NCI-H1417 (cell line): ENCODE measurements at regions not wholly inside any gene's neighbourhood (a gene's known extent, or its start where the extent isn't known, plus 50 kb on each side); places are given as distances from the start of the nearest gene placed in this dataset.
"Not testable (repeated sequence)": the region's sequence is repeated elsewhere in the genome, so short reads cannot be mapped to it uniquely, and the experiment has no call there.

Source experiments
- DNase-seq, 3 experiments: peaks; one replicate each; lab custom pipeline; 2025; lab: John Stamatoyannopoulos, UW

DNA sequence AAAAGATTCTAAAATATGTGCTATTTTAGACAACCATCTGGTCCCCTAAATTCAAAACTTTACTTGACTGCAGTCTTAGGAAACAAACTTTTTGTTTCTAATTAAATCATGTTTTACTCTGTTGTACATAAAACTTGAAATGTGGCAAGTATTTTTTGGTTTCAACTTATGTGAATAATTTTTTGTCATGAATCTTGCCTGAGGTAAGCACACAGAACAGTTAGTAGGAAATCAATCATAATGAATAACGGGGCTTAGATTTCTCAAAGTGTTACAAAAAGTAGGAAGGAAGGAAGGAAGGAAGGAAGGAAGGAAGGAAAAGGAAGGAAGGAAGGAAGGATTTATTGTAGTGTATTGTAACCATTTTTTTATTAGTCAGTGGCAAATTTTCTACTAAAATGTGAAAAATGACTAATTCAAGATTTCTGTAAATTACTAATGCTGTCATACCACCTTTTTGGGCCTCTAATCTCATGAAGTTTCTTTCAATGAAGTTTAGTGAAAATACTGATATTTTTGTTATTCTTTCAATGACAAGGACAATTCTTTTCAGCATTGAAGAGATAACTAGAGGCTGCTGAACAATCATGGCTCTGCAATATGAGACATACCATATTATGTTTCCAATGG is 1689.2 kb downstream of the OTOL1 start:
- DNase-seq, result no peak

DNA sequence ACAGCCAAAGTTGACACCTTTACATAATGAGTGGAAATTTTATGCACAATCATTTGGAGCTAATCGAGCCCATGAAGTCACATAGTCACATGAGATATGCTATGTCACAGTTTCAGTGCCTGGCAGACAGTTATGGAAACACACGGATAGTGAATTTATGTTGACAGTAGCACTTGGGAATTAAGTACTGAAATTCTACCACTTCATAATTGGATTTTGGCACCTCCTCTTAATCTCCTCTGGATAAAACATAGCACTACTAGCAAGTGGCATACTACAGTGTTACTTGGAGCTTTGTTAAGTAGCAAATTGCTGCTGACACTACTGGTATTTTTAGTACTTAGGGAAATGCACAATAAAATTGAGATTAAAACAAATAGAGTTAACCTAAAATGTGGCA is 1679.4 kb downstream of the OTOL1 start:
- no peak for DNase-seq

DNA sequence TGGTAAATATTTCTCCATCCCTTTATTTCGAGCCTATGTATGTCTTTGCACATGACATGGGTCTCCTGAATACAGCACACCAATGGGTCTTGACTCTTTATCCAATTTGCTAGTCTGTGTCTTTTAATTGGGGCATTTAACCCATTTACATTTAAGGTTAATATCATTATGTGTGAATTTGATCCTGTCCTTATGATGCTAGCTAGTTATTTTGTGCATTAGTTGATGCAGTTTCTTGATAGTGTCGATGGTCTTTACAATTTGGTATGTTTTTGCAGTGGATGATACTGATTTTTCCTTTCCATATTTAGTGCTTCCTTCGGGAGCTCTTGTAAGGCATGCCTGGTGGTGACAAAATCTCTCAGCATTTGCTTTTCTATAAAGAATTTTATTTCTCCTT is 1675.9 kb downstream of the OTOL1 start:
- DNase-seq, result not testable (repeated sequence)

DNA sequence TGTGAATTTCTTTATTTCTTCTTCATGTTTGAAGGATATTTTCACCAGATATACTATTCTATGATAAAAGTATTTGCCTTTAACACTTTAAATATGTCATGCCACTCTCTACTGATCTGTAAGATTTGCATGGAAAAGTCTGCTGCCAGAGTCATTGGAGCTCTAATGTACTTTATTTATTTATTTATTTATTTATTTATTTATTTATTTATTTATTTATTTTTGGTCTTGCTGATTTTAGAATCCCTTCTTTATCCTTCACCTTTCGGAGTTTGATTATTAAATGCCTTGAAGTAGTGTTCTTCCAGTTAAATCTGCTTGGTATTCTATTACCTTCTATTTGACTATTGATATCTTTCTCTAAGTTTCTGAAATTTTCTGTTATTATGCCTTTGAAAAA is 1669.6 kb downstream of the OTOL1 start:
- DNase-seq, result no peak

DNA sequence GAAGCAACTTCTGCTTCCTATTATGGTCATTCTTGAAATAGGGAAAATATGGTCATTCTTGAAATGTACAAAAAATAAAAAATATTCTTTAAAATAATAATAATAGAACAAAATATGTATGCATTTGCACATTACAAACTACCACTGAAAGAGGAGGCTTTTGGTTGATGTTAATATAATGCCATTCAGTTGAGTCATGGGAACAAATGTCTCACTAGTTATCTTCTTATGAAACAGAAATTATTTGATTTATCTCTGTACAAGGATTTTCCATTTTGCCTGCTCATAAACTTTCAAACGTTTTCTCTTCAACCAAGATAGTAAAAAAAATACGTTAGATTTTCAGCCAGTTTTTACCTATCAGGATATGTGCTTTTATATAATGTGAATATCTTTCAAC is 1662.7 kb downstream of the OTOL1 start:
- DNase-seq, result no peak

DNA sequence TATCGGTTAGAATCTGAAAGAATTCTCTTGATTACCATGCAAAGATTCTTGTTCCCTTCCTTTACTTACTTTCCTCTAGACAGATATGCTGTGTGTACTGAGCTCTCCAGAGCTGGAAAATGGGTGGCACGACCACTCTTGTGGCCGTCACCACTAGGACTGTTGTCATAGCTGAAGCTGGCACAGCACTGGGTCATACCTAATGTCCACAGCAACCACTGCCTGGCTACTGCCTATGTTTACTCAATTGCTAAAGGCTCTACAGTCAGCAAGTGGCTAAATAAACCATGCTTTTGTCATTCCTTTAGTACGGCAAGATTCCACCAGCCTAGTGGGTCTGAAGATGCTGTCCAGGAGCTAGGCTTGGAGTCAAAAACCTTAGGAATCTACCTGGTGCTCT is 1643.0 kb downstream of the OTOL1 start:
- DNase-seq, result no peak

DNA sequence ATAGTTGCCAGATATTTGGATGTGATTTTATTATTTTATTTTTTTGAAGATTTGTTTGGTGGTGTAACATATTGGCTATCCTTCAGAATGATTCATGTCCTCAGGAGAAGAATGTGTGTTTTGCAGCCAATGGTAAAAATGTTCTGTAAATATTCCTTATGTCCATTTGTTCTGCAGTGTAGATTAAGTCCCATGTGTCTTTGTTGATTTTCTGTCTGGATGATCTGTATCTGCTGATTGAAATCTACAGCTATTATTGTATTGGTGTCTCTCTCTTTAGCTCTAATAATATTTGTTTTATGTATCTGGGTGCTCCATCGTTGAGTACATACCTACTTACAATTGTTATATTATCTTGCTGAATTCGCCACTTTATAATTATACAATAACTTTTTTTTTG is 1641.7 kb downstream of the OTOL1 start:
- DNase-seq, result no peak

DNA sequence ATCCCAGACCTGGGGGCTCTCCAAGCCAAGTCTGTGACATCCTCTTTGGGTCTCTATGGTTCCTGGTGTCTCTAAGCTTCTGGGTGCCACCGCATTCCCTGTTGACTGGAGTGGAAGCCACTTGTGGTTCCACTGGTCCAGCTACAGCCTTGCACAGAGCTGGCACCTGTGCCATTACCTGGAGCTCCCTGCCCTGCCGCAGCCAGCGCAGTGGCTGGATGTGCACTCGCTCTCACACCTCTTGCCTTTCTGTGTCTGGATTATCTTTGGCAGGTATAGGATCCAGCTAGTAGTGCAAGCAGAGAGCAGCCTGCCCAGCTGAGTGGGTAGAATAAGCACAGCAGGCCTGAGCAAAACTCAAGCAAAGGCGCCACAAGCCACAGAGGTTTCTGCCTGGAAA is 1635.5 kb downstream of the OTOL1 start:
- DNase-seq, result no peak

DNA sequence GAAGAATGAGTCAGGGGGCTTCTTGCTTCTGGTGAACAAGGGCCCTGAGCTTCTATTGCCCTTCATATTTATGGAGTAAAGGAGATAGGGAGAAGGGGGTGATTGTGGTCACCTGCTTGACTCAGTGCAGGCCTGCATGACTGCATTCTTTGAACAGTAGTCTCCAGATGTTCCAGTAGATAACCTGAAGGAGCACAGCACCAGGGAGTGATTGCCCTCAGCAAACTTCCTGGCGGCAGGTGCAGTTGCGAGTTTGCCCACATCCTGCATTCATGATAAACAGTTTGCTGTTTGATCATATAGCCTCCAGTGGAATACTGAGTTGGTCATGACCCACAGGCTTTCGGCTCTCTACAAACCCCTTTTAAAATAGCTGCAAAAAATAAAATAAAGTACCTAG is 1632.7 kb downstream of the OTOL1 start:
- DNase-seq, result no peak

DNA sequence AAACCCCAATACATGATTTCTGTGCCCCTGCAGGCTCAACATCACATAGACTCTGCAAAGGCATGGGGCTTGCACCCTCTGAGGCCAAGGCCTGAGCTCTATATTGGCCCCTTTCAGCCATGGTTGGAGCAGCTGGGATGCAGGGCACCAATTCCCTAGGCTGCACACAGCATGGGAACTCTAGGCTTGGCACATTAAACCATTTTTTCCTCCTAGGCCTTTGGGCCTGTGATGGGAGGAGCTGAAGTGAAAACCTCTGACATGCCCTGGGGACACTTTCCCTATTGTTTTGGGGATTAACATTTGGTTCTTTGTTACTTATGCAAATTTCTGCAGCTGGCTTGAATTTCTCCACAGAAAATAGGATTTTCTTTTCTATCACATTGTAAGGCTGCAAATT is 1629.5 kb downstream of the OTOL1 start:
- no peak for DNase-seq
